CD14-positive monocyte (primary cell): ENCODE measurements at regions not wholly inside any gene's neighbourhood (a gene's known extent, or its start where the extent isn't known, plus 50 kb on each side); places are given as distances from the start of the nearest gene placed in this dataset.
"Not testable (repeated sequence)": the region's sequence is repeated elsewhere in the genome, so short reads cannot be mapped to it uniquely, and the experiment has no call there.

ENCODE experiments used
- DNase-seq, 3 donors: peaks; one replicate each; pipeline ENCODE4 v3.0.0-alpha.2; 2011 to 2022
- H2AFZ ChIP-seq: 2 replicates; pipeline ENCODE4 v1.6.0; 2012; ENCODE audit warnings: mild to moderate bottlenecking, low read depth, low read length, inconsistent platforms; ENCODE audit not compliant: insufficient read depth, poor library complexity, severe bottlenecking
- H3K27ac ChIP-seq, 2 donors: 1 replicate in 1 of 2; 2 replicates in 1 of 2; pipeline ENCODE4 v1.5.1; 2012 to 2013; ENCODE audit warnings: low read length in 2 of 2, control low read depth in 1 of 2, inconsistent platforms in 1 of 2, low read depth in 1 of 2, mild to moderate bottlenecking in 1 of 2
- H3K27me3 ChIP-seq, 2 donors: one replicate each; pipeline versions ENCODE4 v1.6.0 to v1.6.1; 2011 to 2013; ENCODE audit warnings: low read length in 2 of 2; ENCODE audit not compliant: control insufficient read depth in 2 of 2, insufficient read depth in 2 of 2
- H3K36me3 ChIP-seq, 2 donors: replicated peaks in 1 of 2; 1 replicate in 1 of 2; 2 replicates in 1 of 2; pipeline versions ENCODE4 v1.5.1 to v1.6.1; 2012 to 2013; ENCODE audit warnings: low read length in 2 of 2, control low read depth in 1 of 2, inconsistent platforms in 1 of 2, mild to moderate bottlenecking in 1 of 2; ENCODE audit not compliant: insufficient read depth in 2 of 2, control insufficient read depth in 1 of 2
- H3K4me1 ChIP-seq, 2 donors: 1 replicate in 1 of 2; 2 replicates in 1 of 2; pipeline versions ENCODE4 v1.5.1 to v1.6.1; 2012 to 2013; ENCODE audit warnings: low read length in 2 of 2, control low read depth in 1 of 2, inconsistent platforms in 1 of 2, mild to moderate bottlenecking in 1 of 2, moderate library complexity in 1 of 2; ENCODE audit not compliant: insufficient read depth in 2 of 2, control insufficient read depth in 1 of 2
- H3K4me2 ChIP-seq: replicated peaks from 2 replicates; pipeline ENCODE3; 2012; ENCODE audit warnings: low read length, moderate library complexity, mild to moderate bottlenecking; ENCODE audit not compliant: poor library complexity, severe bottlenecking; ENCODE audit errors: extremely low read depth
- H3K4me3 ChIP-seq, 3 experiments: fragments of 200-600 bp in 1 of 3; sonication (generic) in 1 of 3; replicated peaks in 1 of 3; 1 replicate in 2 of 3; 2 replicates in 1 of 3; pipeline ENCODE4 v1.5.1; 2011 to 2013; ENCODE audit warnings: low read length in 3 of 3, mild to moderate bottlenecking in 3 of 3, control low read depth in 2 of 3, low read depth in 2 of 3, inconsistent platforms in 1 of 3, moderate library complexity in 1 of 3
- H3K79me2 ChIP-seq: 2 replicates; pipeline ENCODE4 v1.6.0; 2012; ENCODE audit warnings: mild to moderate bottlenecking, control low read depth, inconsistent platforms, low read length, moderate library complexity; ENCODE audit not compliant: insufficient read depth
- H3K9ac ChIP-seq: 2 replicates; pipeline ENCODE4 v1.6.0; 2017; ENCODE audit warnings: low read length, mild to moderate bottlenecking; ENCODE audit not compliant: insufficient read depth, poor library complexity, severe bottlenecking
- H3K9me3 ChIP-seq, 2 donors: replicated peaks in 1 of 2; 1 replicate in 1 of 2; 2 replicates in 1 of 2; pipeline versions ENCODE4 v1.5.1 to v1.6.1; 2012 to 2013; ENCODE audit warnings: low read length in 2 of 2, control low read depth in 1 of 2; ENCODE audit not compliant: control insufficient read depth in 1 of 2, insufficient read depth in 1 of 2
- H4K20me1 ChIP-seq: 2 replicates; pipeline ENCODE4 v1.6.0; 2012; ENCODE audit warnings: mild to moderate bottlenecking, low read length, control low read depth, moderate library complexity; ENCODE audit not compliant: insufficient read depth
- H3K27ac Mint-ChIP-seq, 7 donors: one replicate each; pipeline ENCODE4 v1.8.0; 2020; ENCODE audit warnings: mild to moderate bottlenecking in 7 of 7, mixed read lengths in 7 of 7, moderate library complexity in 6 of 7, inconsistent platforms in 2 of 7
- H3K27me3 Mint-ChIP-seq, 3 donors: one replicate each; pipeline ENCODE4 v1.8.0; 2021 to 2022; ENCODE audit warnings: low read depth in 3 of 3, mild to moderate bottlenecking in 3 of 3, mixed read lengths in 3 of 3, moderate library complexity in 3 of 3, inconsistent platforms in 1 of 3
- H3K36me3 Mint-ChIP-seq, 2 donors: one replicate each; pipeline ENCODE4 v1.8.0; 2020; ENCODE audit warnings: mixed read lengths in 2 of 2, inconsistent platforms in 1 of 2, mild to moderate bottlenecking in 1 of 2
- H3K4me1 Mint-ChIP-seq: one replicate; pipeline ENCODE4 v1.8.0; 2020; ENCODE audit warnings: mild to moderate bottlenecking, mixed read lengths
- H3K4me3 Mint-ChIP-seq, 2 donors: one replicate each; pipeline ENCODE4 v1.8.0; 2020; ENCODE audit warnings: mild to moderate bottlenecking in 2 of 2, mixed read lengths in 2 of 2, moderate library complexity in 1 of 2
- H3K9me3 Mint-ChIP-seq, 7 donors: one replicate each; pipeline ENCODE4 v1.8.0; 2020 to 2022; ENCODE audit warnings: mixed read lengths in 7 of 7, mild to moderate bottlenecking in 6 of 7, moderate library complexity in 6 of 7, inconsistent platforms in 2 of 7
- WGBS: methylation state at CpG from one replicate; pipeline ENCODE4 v1.1.5; 2013; ENCODE audit warnings: missing lambda C conversion rate; ENCODE audit not compliant: insufficient coverage; 5-methylcytosine and 5-hydroxymethylcytosine counted together
- intact Hi-C, 2 donors: fragments of 100-400 bp; cut with micrococcal nuclease; formaldehyde crosslinking; loops; one replicate each; pipeline versions ENCODE4 v1.15.0 to v1.15.1; 2023

DNA sequence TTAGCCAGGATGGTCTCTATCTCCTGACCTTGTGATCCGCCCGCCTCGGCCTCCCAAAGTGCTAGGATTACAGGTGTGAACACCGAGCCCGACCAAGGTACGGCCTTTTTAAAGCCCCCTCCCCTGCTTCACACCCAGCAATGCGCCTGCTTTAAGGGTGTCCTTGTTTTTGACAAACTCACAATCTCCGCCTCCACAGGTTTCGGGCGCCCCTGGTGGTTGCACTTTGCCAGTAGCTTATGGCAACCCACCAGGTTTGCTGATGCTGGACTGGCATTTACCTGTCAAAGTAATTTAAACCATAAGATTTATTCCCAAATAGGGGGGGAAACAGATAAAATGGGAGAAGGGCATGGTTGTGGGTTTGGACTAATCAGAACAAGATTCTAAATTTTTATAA, 883.6 kb downstream of the SPATA31A7 start:
- H3K27ac Mint-ChIP-seq, H3K4me3 ChIP-seq, H3K9me3 Mint-ChIP-seq, H2AFZ ChIP-seq, H3K4me3 Mint-ChIP-seq, H4K20me1 ChIP-seq, intact Hi-C loops, H3K27me3 ChIP-seq, H3K79me2 ChIP-seq, H3K36me3 Mint-ChIP-seq, H3K27me3 Mint-ChIP-seq, H3K4me2 ChIP-seq, H3K9me3 ChIP-seq, H3K9ac ChIP-seq, H3K4me1 ChIP-seq, H3K4me1 Mint-ChIP-seq, DNase-seq, H3K36me3 ChIP-seq, H3K27ac ChIP-seq: not testable (repeated sequence)
- no CpG with 5 or more reads among the region's 10 CpGs for WGBS

DNA sequence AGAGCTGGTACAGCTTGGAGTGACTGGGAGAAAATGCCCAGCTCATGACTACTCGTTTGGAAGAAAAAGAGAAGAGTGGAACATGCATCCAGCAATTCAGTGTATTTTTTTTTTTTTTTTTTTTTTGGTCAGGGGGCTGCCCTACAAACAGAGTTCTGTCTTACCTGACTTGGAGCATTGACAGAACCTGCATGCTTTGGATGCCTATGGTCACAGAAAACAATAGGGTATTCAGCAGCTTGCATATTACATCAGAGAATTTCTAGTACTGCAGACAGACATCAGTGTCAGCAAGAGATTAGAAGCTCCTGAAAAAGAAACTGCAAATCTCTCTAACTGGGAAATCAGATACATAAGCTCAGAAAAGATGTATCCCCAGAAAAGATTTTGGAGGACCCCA, 894.4 kb downstream of the SPATA31A7 start:
- H3K27ac Mint-ChIP-seq, H3K79me2 ChIP-seq, H3K9ac ChIP-seq, H3K4me2 ChIP-seq, H3K4me3 Mint-ChIP-seq, H3K27me3 Mint-ChIP-seq, H3K27me3 ChIP-seq, H4K20me1 ChIP-seq, H3K4me3 ChIP-seq, H2AFZ ChIP-seq, intact Hi-C loops, H3K36me3 ChIP-seq, H3K36me3 Mint-ChIP-seq, DNase-seq, H3K9me3 ChIP-seq, H3K9me3 Mint-ChIP-seq, H3K4me1 ChIP-seq, H3K27ac ChIP-seq, H3K4me1 Mint-ChIP-seq: not testable (repeated sequence)
- no CpG with 5 or more reads among the region's 1 CpG for whole genome bisulfite sequencing

DNA sequence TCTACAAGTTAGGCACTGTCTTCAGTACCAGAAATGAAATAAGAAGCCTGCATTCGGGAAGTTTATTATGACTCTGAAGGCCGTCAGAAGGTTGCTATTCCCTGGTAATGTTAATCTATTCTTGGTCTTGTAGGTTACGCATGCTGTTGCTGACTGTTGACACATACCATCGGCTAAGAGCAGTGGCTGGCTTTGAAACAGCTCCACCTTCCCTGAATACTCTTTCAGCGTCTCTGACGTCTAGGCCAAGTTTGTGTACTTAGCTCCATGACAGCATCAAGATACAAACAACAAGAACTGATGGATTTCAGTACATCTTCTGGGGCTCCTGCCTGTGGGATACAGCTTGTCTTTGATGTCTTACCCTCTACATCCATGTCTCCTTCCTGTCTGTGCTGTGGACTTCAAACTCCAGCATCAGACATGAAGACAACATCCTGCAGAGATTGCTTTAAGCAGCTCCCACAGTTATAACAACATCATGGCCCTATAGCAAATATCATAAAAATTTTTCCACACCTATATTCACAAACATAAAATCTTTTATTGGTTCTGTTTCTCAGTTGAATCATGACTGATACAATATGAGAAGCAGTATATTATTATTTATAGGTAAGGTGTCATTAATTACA, 906.0 kb downstream of the SPATA31A7 start:
- H3K9me3 Mint-ChIP-seq, H3K27ac ChIP-seq, H3K4me2 ChIP-seq, H4K20me1 ChIP-seq, H3K9me3 ChIP-seq, H3K27me3 Mint-ChIP-seq, H3K27ac Mint-ChIP-seq, H3K36me3 ChIP-seq, H3K4me3 ChIP-seq, H3K79me2 ChIP-seq, intact Hi-C loops, H3K4me1 Mint-ChIP-seq, DNase-seq, H3K4me3 Mint-ChIP-seq, H3K9ac ChIP-seq, H3K27me3 ChIP-seq, H2AFZ ChIP-seq, H3K4me1 ChIP-seq, H3K36me3 Mint-ChIP-seq: not testable (repeated sequence)
- no CpG with 5 or more reads among the region's 6 CpGs for WGBS

DNA sequence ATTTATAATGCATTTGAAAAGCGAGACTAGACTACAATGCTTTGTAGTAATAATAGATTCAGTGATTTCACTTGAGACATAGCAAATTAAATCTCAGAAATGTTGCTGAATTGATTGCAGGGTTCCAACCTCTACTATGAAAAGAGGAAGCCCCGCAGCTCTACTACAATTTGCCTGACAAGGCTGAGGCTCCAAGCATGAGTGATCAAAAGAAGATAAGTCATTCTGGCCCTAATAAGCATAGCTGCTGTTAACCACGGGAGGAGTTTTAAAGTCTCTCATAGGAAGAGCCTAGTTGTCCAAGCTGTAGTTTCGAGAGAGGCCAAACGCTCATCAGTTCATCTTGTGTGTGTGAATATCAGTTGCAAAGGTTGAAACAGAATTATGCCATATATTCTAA, 920.6 kb downstream of the SPATA31A7 start:
- H3K4me3 ChIP-seq, H3K4me2 ChIP-seq, H3K9ac ChIP-seq, H3K4me1 Mint-ChIP-seq, H3K27ac Mint-ChIP-seq, H4K20me1 ChIP-seq, H3K79me2 ChIP-seq, H3K36me3 Mint-ChIP-seq, H3K27me3 ChIP-seq, H3K27ac ChIP-seq, H3K9me3 Mint-ChIP-seq, H3K4me3 Mint-ChIP-seq, intact Hi-C loops, H3K9me3 ChIP-seq, H3K36me3 ChIP-seq, H3K27me3 Mint-ChIP-seq, H3K4me1 ChIP-seq, DNase-seq, H2AFZ ChIP-seq: not testable (repeated sequence)
- WGBS = no CpG with 5 or more reads among the region's 5 CpGs
